HG03066 (cell line): ENCODE measurements at regions not wholly inside any gene's neighbourhood (a gene's known extent, or its start where the extent isn't known, plus 50 kb on each side); places are given as distances from the start of the nearest gene placed in this dataset.
"Not testable (repeated sequence)": the region's sequence is repeated elsewhere in the genome, so short reads cannot be mapped to it uniquely, and the experiment has no call there.

ENCODE experiments used
- ATAC-seq: cut with Tn5 transposase; IDR thresholded peaks from one replicate; pipeline ENCODE4 v1.9.1; 2021; ENCODE audit warnings: low read depth; ENCODE audit not compliant: unreplicated experiment

GRCh38 chr3:170670504-170670903 is 84.6 kb upstream of the SLC7A14 start:
- no peak for ATAC-seq

GRCh38 chr3:170662986-170663385 is 77.1 kb upstream of the SLC7A14 start:
- not testable (repeated sequence) for ATAC-seq

- ATAC-seq: no peak
Observed at GRCh38 chr3:170660139-170660538, 74.3 kb upstream of the SLC7A14 start.

- no peak for ATAC-seq
Observed at GRCh38 chr3:170657312-170657711, 71.4 kb upstream of the SLC7A14 start.

GRCh38 chr3:170656284-170656683 is 70.4 kb upstream of the SLC7A14 start:
- no peak for ATAC-seq

- ATAC-seq: no peak
Observed at GRCh38 chr3:170653801-170654200, 67.9 kb upstream of the SLC7A14 start.

- no peak for ATAC-seq
Observed at GRCh38 chr3:170651260-170651845, 65.5 kb upstream of the SLC7A14 start.

- ATAC-seq: not testable (repeated sequence)
Observed at GRCh38 chr3:170650557-170650956, 64.7 kb upstream of the SLC7A14 start.

GRCh38 chr3:170644711-170645110 is 58.8 kb upstream of the SLC7A14 start:
- no peak for ATAC-seq

GRCh38 chr3:170643831-170644230 is 58.0 kb upstream of the SLC7A14 start:
- ATAC-seq: no peak

GRCh38 chr3:170642882-170643601 is 57.2 kb upstream of the SLC7A14 start:
- no peak for ATAC-seq

- ATAC-seq: no peak
Observed at GRCh38 chr3:170641510-170642236, 55.8 kb upstream of the SLC7A14 start.

GRCh38 chr3:170640737-170641171 is 54.9 kb upstream of the SLC7A14 start:
- ATAC-seq: no peak

- no peak for ATAC-seq
Observed at GRCh38 chr3:170638988-170639387, 53.1 kb upstream of the SLC7A14 start.

- no peak for ATAC-seq
Observed at GRCh38 chr3:170637306-170637705, 51.4 kb upstream of the SLC7A14 start.

- no peak for ATAC-seq
Observed at GRCh38 chr3:170636400-170636973, 50.6 kb upstream of the SLC7A14 start.
